ENCODE measurements at regions not wholly inside any gene's neighbourhood (a gene's known extent, or its start where the extent isn't known, plus 50 kb on each side); places are given as distances from the start of the nearest gene placed in this dataset.

- ChIA-PET CTCF (no interaction called here), POLR2A (no interaction called here)
- H3K36me3 Mint-ChIP-seq (ENCODE audit: low read depth): no peaks in the 10 kb centered on the region
- intact Hi-C loops (cut with micrococcal nuclease): no loop called here
- no peaks in the 10 kb centered on the region for H3K27me3 Mint-ChIP-seq
- no peak for ATAC-seq
- no peaks in the 10 kb centered on the region for H3K4me1 Mint-ChIP-seq (ENCODE audit: low read depth)
- no peak overlapping the region for H3K4me3 Mint-ChIP-seq
- no peaks in the 10 kb centered on the region for H3K9me3 Mint-ChIP-seq
- H3K27ac Mint-ChIP-seq: no peak overlapping the region
- TF ChIP-seq CTCF (IDR thresholded peaks at IDR 0.05): no peak
- no peak for DNase-seq
These were observed 103.7 kb upstream of the SOX4 start for GRCh38 chr6:21489826-21490225.

- Mint-ChIP-seq H3K36me3 (ENCODE audit: low read depth) (no peaks in the 10 kb centered on the region), H3K4me3 (no peak overlapping the region), H3K9me3 (no peaks in the 10 kb centered on the region), H3K27me3 (no peaks in the 10 kb centered on the region), H3K4me1 (ENCODE audit: low read depth) (no peaks in the 10 kb centered on the region), H3K27ac (no peak overlapping the region)
- CTCF ChIA-PET: no interaction called here
- POLR2A ChIA-PET: no interaction called here
- intact Hi-C loops (cut with micrococcal nuclease): no loop called here
- ATAC-seq (no peak), DNase-seq (no peak)
- TF ChIP-seq CTCF (IDR thresholded peaks at IDR 0.05): no peak
These were observed 101.6 kb upstream of the SOX4 start for GRCh38 chr6:21491955-21492354.

DNA sequence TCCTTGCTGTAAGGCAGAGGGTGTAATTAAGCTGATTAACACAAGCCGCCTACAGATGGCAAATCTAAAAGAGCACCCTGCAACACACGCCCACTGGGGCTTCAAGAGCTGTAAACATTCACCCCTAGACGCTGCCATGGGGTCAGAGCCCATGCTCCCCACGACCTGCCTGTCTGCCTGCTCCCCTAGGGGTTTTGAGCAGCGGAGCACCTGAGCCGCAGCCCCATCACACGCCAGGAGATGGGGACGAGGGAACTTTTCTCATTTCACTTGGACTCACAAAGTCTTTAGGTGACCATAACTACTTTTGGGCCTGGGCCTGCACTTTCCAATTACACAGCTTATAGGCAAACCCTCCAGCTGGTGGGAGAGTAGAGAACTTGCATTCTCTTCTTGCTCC, 99.0 kb upstream of the SOX4 start:
- intact Hi-C loops (cut with micrococcal nuclease): no loop called here
- Mint-ChIP-seq H3K4me3 (no peak overlapping the region), H3K9me3 (no peaks in the 10 kb centered on the region)

GRCh38 chr6:21496196-21496595, 97.4 kb upstream of the SOX4 start:
- Mint-ChIP-seq H3K4me3 (no peak overlapping the region), H3K9me3 (no peaks in the 10 kb centered on the region), H3K36me3 (ENCODE audit: low read depth) (no peaks in the 10 kb centered on the region), H3K27me3 (no peaks in the 10 kb centered on the region), H3K4me1 (ENCODE audit: low read depth) (no peaks in the 10 kb centered on the region), H3K27ac (no peak overlapping the region)
- no peak for TF ChIP-seq CTCF (IDR thresholded peaks at IDR 0.05)
- ChIA-PET CTCF (no interaction called here), POLR2A (no interaction called here)
- intact Hi-C loops (cut with micrococcal nuclease): no loop called here
- DNase-seq (no peak), ATAC-seq (no peak)

More for the DNA sequence above, 99.0 kb upstream of the SOX4 start:
- Mint-ChIP-seq H3K27ac (no peak overlapping the region), H3K27me3 (no peaks in the 10 kb centered on the region), H3K36me3 (ENCODE audit: low read depth) (no peaks in the 10 kb centered on the region), H3K4me1 (ENCODE audit: low read depth) (no peaks in the 10 kb centered on the region)
- ChIA-PET CTCF (no interaction called here), POLR2A (no interaction called here)
- DNase-seq (no peak), ATAC-seq (no peak)
- TF ChIP-seq CTCF (IDR thresholded peaks at IDR 0.05): no peak

- ATAC-seq (no peak), DNase-seq (no peak)
- ChIA-PET CTCF (no interaction called here), POLR2A (no interaction called here)
- no peaks in the 10 kb centered on the region for H3K4me1 Mint-ChIP-seq (ENCODE audit: low read depth)
- H3K27me3 Mint-ChIP-seq: no peaks in the 10 kb centered on the region
- H3K27ac Mint-ChIP-seq: no peak overlapping the region
- no peak overlapping the region for H3K4me3 Mint-ChIP-seq
- no peak for TF ChIP-seq CTCF (IDR thresholded peaks at IDR 0.05)
- no peaks in the 10 kb centered on the region for H3K36me3 Mint-ChIP-seq (ENCODE audit: low read depth)
- intact Hi-C loops (cut with micrococcal nuclease): no loop called here
- H3K9me3 Mint-ChIP-seq: no peaks in the 10 kb centered on the region
These were observed 96.8 kb upstream of the SOX4 start for GRCh38 chr6:21496706-21497105.
